IPS-15b (cell line): ENCODE measurements at regions not wholly inside any gene's neighbourhood (a gene's known extent, or its start where the extent isn't known, plus 50 kb on each side); places are given as distances from the start of the nearest gene placed in this dataset.

ENCODE experiments used
- H3K27me3 ChIP-seq: one replicate; pipeline ENCODE4 v1.6.1; 2013; ENCODE audit warnings: low read length; ENCODE audit not compliant: control insufficient read depth, insufficient read depth
- H3K36me3 ChIP-seq: one replicate; pipeline ENCODE4 v1.6.1; 2013; ENCODE audit warnings: low read length; ENCODE audit not compliant: control insufficient read depth, insufficient read depth
- H3K4me1 ChIP-seq: one replicate; pipeline ENCODE4 v1.6.1; 2013; ENCODE audit warnings: mild to moderate bottlenecking, low read length; ENCODE audit not compliant: control insufficient read depth, insufficient read depth
- H3K4me3 ChIP-seq: one replicate; pipeline ENCODE4 v1.5.1; 2013; ENCODE audit warnings: low read depth, low read length
- H3K9ac ChIP-seq: one replicate; pipeline ENCODE4 v1.6.1; 2013; ENCODE audit warnings: low read depth, mild to moderate bottlenecking, low read length
- H3K9me3 ChIP-seq: one replicate; pipeline ENCODE4 v1.6.1; 2013; ENCODE audit warnings: mild to moderate bottlenecking, low read length; ENCODE audit not compliant: control insufficient read depth, insufficient read depth

DNA sequence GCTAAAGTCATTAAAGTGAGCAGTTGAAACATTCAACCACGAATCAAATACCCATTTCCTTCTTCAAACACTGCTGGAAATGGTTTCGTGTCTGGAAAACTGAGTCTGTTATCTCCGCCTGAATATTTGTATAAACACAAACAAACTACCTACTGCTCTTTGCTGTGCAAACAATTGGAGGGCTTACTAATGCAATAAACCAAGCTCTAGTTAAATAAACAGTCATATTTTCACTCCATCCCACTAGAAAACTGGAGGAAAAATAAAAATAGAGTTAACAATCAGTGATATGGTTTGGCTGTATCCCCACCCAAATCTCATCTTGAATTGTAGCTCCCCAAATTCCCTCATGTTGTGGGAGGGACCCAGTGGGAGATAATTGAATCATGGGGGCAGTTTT, 397.6 kb downstream of the RASEF start:
- Histone ChIP-seq H3K4me3 (no peak overlapping the region), H3K4me1 (no peaks in the 10 kb centered on the region), H3K9ac (no peak overlapping the region), H3K36me3 (no peaks in the 10 kb centered on the region), H3K27me3 (no peaks in the 10 kb centered on the region), H3K9me3 (no peaks in the 10 kb centered on the region)

- Histone ChIP-seq H3K4me3 (no peak overlapping the region), H3K36me3 (no peaks in the 10 kb centered on the region), H3K9me3 (no peaks in the 10 kb centered on the region), H3K9ac (no peak overlapping the region), H3K27me3 (no peaks in the 10 kb centered on the region), H3K4me1 (no peaks in the 10 kb centered on the region)
Observed at GRCh38 chr9:82668689-82669199, 394.2 kb downstream of the RASEF start.

DNA sequence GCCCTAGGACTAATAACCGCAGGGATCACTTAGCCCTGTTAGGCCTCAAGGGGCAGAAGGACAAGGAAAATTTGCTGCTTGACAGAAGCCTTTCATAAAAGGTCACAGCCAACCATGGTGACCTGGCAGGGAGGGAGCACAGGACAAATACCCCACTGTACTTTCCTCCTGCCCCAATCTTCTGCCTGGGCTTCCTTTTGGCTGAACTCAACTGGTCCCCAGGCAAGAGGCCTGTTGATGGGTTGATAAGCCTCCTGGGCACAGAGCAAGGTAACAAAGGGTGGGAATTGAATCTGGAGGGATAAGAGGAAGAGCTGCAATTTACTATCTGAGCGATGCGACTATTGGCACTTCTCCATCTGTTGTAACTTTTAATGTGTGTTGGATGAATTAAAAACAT, 392.9 kb downstream of the RASEF start:
- Histone ChIP-seq H3K36me3 (no peaks in the 10 kb centered on the region), H3K4me1 (no peaks in the 10 kb centered on the region), H3K4me3 (no peak overlapping the region), H3K9me3 (no peaks in the 10 kb centered on the region), H3K27me3 (no peaks in the 10 kb centered on the region), H3K9ac (no peak overlapping the region)

DNA sequence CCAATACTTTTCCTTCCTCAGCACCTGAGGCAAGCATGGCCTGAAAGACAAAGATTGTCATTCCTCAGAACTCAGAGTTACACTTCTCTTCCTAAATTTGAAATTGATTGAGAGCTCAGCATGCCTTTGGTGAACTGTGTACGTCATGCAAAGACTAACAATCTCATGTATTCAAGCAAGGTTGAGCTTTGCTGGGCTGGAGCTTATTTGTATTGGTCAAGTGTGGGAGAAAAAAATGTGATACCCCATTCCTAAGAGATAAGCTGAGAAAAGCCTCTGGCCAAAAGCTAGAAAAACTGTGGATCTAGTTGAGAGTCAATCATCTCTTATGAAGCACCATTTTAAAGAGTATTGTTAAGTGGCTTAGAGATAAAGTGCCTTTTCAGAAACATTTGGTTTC, 392.2 kb downstream of the RASEF start:
- Histone ChIP-seq H3K4me3 (no peak overlapping the region), H3K4me1 (no peaks in the 10 kb centered on the region), H3K9me3 (no peaks in the 10 kb centered on the region), H3K9ac (no peak overlapping the region), H3K36me3 (no peaks in the 10 kb centered on the region), H3K27me3 (no peaks in the 10 kb centered on the region)

- H3K4me1 ChIP-seq = no peaks in the 10 kb centered on the region
- no peak overlapping the region for H3K9ac ChIP-seq
- no peaks in the 10 kb centered on the region for H3K27me3 ChIP-seq
- no peak overlapping the region for H3K4me3 ChIP-seq
- H3K9me3 ChIP-seq = no peaks in the 10 kb centered on the region
- no peaks in the 10 kb centered on the region for H3K36me3 ChIP-seq
Observed at GRCh38 chr9:82673201-82673600, 389.7 kb downstream of the RASEF start.

DNA sequence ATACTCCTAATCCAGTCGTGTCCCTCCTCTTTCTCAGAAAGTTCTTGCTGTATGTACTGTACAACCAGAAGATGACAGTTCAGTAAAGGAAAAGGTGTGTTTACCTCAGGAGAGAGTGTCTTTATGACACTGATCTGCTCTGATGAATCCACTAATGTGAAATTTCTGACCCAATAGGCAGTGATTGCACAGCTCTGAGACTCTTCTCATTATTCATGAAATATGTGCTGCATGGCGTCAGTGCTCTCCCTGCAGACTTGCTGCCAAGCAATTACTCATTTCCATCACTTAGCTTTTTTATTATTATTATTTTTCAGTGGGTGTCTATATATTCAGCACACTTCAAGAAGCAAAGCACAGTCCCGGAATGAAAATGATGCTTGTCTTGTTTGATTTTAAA, 389.0 kb downstream of the RASEF start:
- Histone ChIP-seq H3K9me3 (no peaks in the 10 kb centered on the region), H3K4me3 (no peak overlapping the region)

DNA sequence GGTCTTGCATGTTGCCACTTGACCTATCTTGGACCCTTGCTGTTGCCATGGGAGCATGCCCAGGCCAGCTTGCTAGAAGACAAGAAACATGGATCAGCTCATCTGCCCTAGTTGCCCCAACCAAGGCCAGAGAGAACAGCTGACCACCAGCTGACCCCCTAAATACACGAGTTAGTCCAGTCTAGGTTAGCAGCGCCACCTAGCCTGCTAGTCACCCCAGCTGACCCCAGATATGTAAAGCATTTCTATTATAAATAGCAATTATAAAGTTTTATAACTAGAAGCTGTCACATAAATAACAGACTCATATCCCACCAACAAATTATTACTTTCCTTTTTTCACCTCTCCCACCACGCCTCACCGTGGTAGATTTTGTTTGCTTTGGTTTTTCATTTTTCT, 387.8 kb downstream of the RASEF start:
- Histone ChIP-seq H3K4me1 (no peaks in the 10 kb centered on the region), H3K27me3 (no peaks in the 10 kb centered on the region), H3K9me3 (no peaks in the 10 kb centered on the region), H3K9ac (no peak overlapping the region), H3K4me3 (no peak overlapping the region), H3K36me3 (no peaks in the 10 kb centered on the region)

More for the DNA sequence above, 389.0 kb downstream of the RASEF start:
- Histone ChIP-seq H3K4me1 (no peaks in the 10 kb centered on the region), H3K9ac (no peak overlapping the region), H3K36me3 (no peaks in the 10 kb centered on the region), H3K27me3 (no peaks in the 10 kb centered on the region)

GRCh38 chr9:82675605-82676004, 387.3 kb downstream of the RASEF start:
- no peaks in the 10 kb centered on the region for H3K9me3 ChIP-seq
- no peaks in the 10 kb centered on the region for H3K4me1 ChIP-seq
- H3K4me3 ChIP-seq = no peak overlapping the region
- no peaks in the 10 kb centered on the region for H3K27me3 ChIP-seq
- H3K9ac ChIP-seq = no peak overlapping the region
- no peaks in the 10 kb centered on the region for H3K36me3 ChIP-seq

- no peaks in the 10 kb centered on the region for H3K36me3 ChIP-seq
- H3K9me3 ChIP-seq = no peaks in the 10 kb centered on the region
- no peak overlapping the region for H3K9ac ChIP-seq
- no peak overlapping the region for H3K4me3 ChIP-seq
- no peaks in the 10 kb centered on the region for H3K27me3 ChIP-seq
- no peaks in the 10 kb centered on the region for H3K4me1 ChIP-seq
Observed at GRCh38 chr9:82677086-82677485, 385.9 kb downstream of the RASEF start.

DNA sequence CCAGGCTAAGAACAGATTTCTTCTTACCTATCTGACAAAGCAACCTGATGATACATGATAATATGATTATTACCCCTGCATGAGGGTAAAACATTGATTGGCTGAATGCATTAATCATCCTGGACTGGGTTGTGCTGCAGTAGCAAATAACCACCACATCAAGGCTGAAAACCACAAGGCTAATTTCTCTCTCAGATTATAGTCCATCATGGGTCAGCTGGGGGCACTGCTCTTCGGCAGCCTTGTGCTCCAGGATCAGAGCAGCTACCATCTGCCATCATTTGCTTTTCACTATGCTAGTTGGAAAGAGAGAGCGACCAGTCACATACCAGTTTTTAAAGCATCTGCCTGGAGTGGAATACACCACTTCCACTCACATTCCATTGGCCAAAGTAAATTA, 383.5 kb downstream of the RASEF start:
- no peak overlapping the region for H3K4me3 ChIP-seq

DNA sequence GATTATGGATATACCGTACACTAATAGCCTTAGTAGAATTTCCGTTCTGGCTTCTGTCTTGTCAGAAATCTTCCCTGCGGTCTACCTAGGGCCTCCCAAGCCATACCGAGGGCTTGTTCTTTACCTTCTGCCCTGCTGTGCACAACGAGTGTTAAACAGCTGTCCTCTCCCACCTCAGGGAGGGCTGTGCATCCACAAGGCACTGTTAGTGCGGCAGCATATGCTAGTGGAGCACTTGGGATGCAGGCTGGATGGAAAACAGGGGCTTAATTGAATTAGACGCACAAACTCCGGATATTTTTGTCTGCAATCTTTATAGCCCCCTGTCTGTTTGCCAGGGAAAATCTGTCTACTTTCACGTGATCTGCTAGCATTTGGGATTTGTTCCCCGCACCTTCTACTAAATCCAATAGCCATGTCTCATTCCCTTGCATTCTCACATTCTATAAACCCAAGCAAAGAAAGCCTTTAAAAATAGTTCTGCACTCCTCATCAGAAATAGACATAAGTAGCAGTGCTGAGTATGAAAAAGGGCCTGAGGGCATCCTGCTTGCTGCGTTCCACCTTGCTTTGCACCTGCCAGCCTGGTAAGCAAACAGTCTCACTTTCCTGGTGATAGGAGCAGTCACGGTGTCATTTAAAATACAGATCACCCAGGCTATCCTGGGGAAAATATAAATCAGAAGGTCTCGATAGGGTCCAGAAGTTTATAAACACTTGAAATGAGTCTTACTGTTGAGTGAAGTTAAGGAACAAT, 382.6 kb downstream of the RASEF start:
- Histone ChIP-seq H3K27me3 (no peaks in the 10 kb centered on the region), H3K9ac (no peak overlapping the region), H3K9me3 (no peaks in the 10 kb centered on the region), H3K36me3 (no peaks in the 10 kb centered on the region), H3K4me1 (no peaks in the 10 kb centered on the region), H3K4me3 (no peak overlapping the region)

More for the DNA sequence above, 383.5 kb downstream of the RASEF start:
- no peaks in the 10 kb centered on the region for H3K36me3 ChIP-seq
- no peaks in the 10 kb centered on the region for H3K4me1 ChIP-seq
- no peak overlapping the region for H3K9ac ChIP-seq
- no peaks in the 10 kb centered on the region for H3K27me3 ChIP-seq
- H3K9me3 ChIP-seq = no peaks in the 10 kb centered on the region

DNA sequence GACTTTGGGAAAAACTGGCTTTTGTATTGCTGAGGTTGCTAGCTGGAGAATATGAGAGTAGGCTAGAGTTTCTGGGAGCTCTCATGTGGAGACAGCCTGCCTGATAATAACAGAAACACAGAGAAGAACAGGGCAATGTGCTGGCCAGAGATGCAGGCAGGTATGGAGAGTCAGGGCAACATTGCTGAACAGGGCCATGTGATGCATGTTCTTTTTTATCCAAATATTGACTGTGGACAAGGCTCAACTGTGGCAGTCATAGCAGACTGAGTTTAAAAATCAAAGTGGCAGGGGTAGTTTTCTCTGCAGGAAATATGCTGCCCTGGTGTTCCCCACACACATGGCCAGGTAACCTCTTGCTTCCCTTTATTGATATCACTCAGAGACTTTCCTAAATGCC, 381.1 kb downstream of the RASEF start:
- no peaks in the 10 kb centered on the region for H3K27me3 ChIP-seq
- no peaks in the 10 kb centered on the region for H3K9me3 ChIP-seq
- H3K4me3 ChIP-seq = no peak overlapping the region
- no peak overlapping the region for H3K9ac ChIP-seq
- no peaks in the 10 kb centered on the region for H3K36me3 ChIP-seq
- no peaks in the 10 kb centered on the region for H3K4me1 ChIP-seq
